ENCODE measurements at regions not wholly inside any gene's neighbourhood (a gene's known extent, or its start where the extent isn't known, plus 50 kb on each side); places are given as distances from the start of the nearest gene placed in this dataset.

DNA sequence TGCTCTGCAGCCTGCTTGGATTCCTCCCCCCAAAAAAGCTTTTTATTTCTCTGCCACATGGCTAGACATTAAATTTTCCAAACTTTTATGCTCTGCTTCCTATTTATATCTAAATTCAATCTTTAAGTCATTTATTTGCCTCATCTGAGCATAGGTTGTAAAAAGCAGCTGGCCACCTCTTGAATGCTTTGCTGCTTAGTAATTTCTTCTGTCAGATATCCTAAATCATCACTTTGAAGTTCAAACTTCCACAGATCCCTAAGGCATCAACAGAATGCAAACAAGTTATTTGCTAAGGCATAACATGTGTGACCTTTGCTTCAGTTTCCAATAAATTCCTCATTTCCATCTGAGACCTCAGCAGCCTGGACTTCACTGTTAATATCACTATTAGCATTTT, 209.6 kb downstream of the FSCB start:
- TF ChIP-seq SIN3A (IDR thresholded peaks at IDR 0.05; ENCODE audit: borderline replicate concordance, low read depth, low read length) (no peak), TAF1 (IDR thresholded peaks at IDR 0.05; ENCODE audit: borderline replicate concordance, low read depth, low read length) (no peak), FOXM1 (IDR thresholded peaks at IDR 0.05; ENCODE audit: low read depth) (no peak), SMC3 (IDR thresholded peaks at IDR 0.05; ENCODE audit: low read depth, low read length) (no peak), EZH2phosphoT487 (IDR thresholded peaks at IDR 0.05; ENCODE audit: borderline replicate concordance, low read depth) (no peak), PBX3 (IDR thresholded peaks at IDR 0.05) (no peak)
- TF ChIP-seq, protein P1, sequence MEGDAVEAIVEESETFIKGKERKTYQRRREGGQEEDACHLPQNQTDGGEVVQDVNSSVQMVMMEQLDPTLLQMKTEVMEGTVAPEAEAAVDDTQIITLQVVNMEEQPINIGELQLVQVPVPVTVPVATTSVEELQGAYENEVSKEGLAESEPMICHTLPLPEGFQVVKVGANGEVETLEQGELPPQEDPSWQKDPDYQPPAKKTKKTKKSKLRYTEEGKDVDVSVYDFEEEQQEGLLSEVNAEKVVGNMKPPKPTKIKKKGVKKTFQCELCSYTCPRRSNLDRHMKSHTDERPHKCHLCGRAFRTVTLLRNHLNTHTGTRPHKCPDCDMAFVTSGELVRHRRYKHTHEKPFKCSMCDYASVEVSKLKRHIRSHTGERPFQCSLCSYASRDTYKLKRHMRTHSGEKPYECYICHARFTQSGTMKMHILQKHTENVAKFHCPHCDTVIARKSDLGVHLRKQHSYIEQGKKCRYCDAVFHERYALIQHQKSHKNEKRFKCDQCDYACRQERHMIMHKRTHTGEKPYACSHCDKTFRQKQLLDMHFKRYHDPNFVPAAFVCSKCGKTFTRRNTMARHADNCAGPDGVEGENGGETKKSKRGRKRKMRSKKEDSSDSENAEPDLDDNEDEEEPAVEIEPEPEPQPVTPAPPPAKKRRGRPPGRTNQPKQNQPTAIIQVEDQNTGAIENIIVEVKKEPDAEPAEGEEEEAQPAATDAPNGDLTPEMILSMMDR (IDR thresholded peaks at IDR 0.05): no peak
- ChIA-PET POLR2A (no interaction called here), CTCF (no interaction called here)
- Histone ChIP-seq H3K4me1 (ENCODE audit: control insufficient read depth in 1 of 2, insufficient read depth in 2 of 2, low read depth in 1 of 2, low read length in 1 of 2) (no peaks in the 10 kb centered on the region), H3K9me3 (no peaks in the 10 kb centered on the region), H3F3A (replicated peaks; ENCODE audit: insufficient read depth) (no peaks in the 10 kb centered on the region), H4K20me1 (ENCODE audit: insufficient read depth) (no peaks in the 10 kb centered on the region), H2AFZ (ENCODE audit: low read depth) (no peak overlapping the region), H3K9ac (no peak overlapping the region), H3K9me2 (no peaks in the 10 kb centered on the region), H3K4me2 (no peak overlapping the region), H3K36me3 (replicated peaks in 1 of 2; ENCODE audit: control insufficient read depth in 1 of 2, insufficient read depth in 2 of 2, low read length in 1 of 2) (no peaks in the 10 kb centered on the region), H3K79me2 (ENCODE audit: insufficient read depth) (no peaks in the 10 kb centered on the region), H3K27ac (ENCODE audit: low read depth in 2 of 2, low read length in 1 of 2) (no peak overlapping the region), H3K4me3 (ENCODE audit: low read depth in 2 of 2, low read length in 1 of 2) (no peak overlapping the region), H3K27me3 (ENCODE audit: insufficient read depth) (no peaks in the 10 kb centered on the region)
- no peak for DNase-seq

GRCh38 chr14:44291366-44291915, 215.6 kb downstream of the FSCB start:
- no peak overlapping the region for H2AFZ ChIP-seq (ENCODE audit: low read depth)
- no peak overlapping the region for H3K4me2 ChIP-seq
- H3K9me3 ChIP-seq: no peaks in the 10 kb centered on the region
- H3K9ac ChIP-seq: no peak overlapping the region
- H3K4me3 ChIP-seq (ENCODE audit: low read depth in 2 of 2, low read length in 1 of 2): no peak overlapping the region
- ChIA-PET CTCF (no interaction called here), POLR2A (no interaction called here)
- no peaks in the 10 kb centered on the region for H3F3A ChIP-seq (replicated peaks; ENCODE audit: insufficient read depth)
- no peaks in the 10 kb centered on the region for H3K27me3 ChIP-seq (ENCODE audit: insufficient read depth)
- H3K27ac ChIP-seq (ENCODE audit: low read depth in 2 of 2, low read length in 1 of 2): no peak overlapping the region
- no peak for TF ChIP-seq TEAD4 (IDR thresholded peaks at IDR 0.05; ENCODE audit: borderline replicate concordance, insufficient read depth)
- TF ChIP-seq CHD2 (IDR thresholded peaks at IDR 0.05; ENCODE audit: low read length, partially characterized antibody): no peak
- TF ChIP-seq EP300 (IDR thresholded peaks at IDR 0.05; ENCODE audit: borderline replicate concordance in 1 of 2, low read depth in 1 of 2, low read length in 1 of 2): no peak
- no peak for TF ChIP-seq MEF2A (IDR thresholded peaks at IDR 0.05; ENCODE audit: borderline replicate concordance, low read depth)
- no peak for TF ChIP-seq SMC3 (IDR thresholded peaks at IDR 0.05; ENCODE audit: low read depth, low read length)
- TF ChIP-seq EZH2phosphoT487 (IDR thresholded peaks at IDR 0.05; ENCODE audit: borderline replicate concordance, low read depth): no peak
- no peak for TF ChIP-seq ZBTB33 (IDR thresholded peaks at IDR 0.05; ENCODE audit: borderline replicate concordance, low read depth)
- TF ChIP-seq, protein P2, sequence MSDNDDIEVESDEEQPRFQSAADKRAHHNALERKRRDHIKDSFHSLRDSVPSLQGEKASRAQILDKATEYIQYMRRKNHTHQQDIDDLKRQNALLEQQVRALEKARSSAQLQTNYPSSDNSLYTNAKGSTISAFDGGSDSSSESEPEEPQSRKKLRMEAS (IDR thresholded peaks at IDR 0.05; ENCODE audit: low read depth): no peak
- TF ChIP-seq NRF1 (IDR thresholded peaks at IDR 0.05; ENCODE audit: low read depth, low read length): no peak
- no peak for TF ChIP-seq RXRA (IDR thresholded peaks at IDR 0.05; ENCODE audit: borderline replicate concordance, low read depth)
- TF ChIP-seq MXI1 (IDR thresholded peaks at IDR 0.05; ENCODE audit: low read depth, low read length): no peak
- TF ChIP-seq FOSL2 (IDR thresholded peaks at IDR 0.05; ENCODE audit: borderline replicate concordance, low read depth): no peak
- no peak for TF ChIP-seq FOXM1 (IDR thresholded peaks at IDR 0.05; ENCODE audit: low read depth)
- H4K20me1 ChIP-seq (ENCODE audit: insufficient read depth): no peaks in the 10 kb centered on the region
- no peaks in the 10 kb centered on the region for H3K9me2 ChIP-seq
- H3K4me1 ChIP-seq (ENCODE audit: control insufficient read depth in 1 of 2, insufficient read depth in 2 of 2, low read depth in 1 of 2, low read length in 1 of 2): no peaks in the 10 kb centered on the region
- H3K36me3 ChIP-seq (replicated peaks in 1 of 2; ENCODE audit: control insufficient read depth in 1 of 2, insufficient read depth in 2 of 2, low read length in 1 of 2): no peaks in the 10 kb centered on the region
- WGBS (ENCODE audit: low lambda C conversion rate): 11% methylated on average over 7 of the region's 8 CpGs
- DNase-seq: no peak
- no peaks in the 10 kb centered on the region for H3K79me2 ChIP-seq (ENCODE audit: insufficient read depth)

All from SK-N-SH (cell line).